GM21423 (cell line): ENCODE measurements at regions not wholly inside any gene's neighbourhood (a gene's known extent, or its start where the extent isn't known, plus 50 kb on each side); places are given as distances from the start of the nearest gene placed in this dataset.
"Not testable (repeated sequence)": the region's sequence is repeated elsewhere in the genome, so short reads cannot be mapped to it uniquely, and the experiment has no call there.

Source experiments
- ATAC-seq: cut with Tn5 transposase; IDR thresholded peaks from one replicate; pipeline ENCODE4 v1.9.1; 2021; ENCODE audit warnings: mild to moderate bottlenecking, moderate library complexity; ENCODE audit not compliant: unreplicated experiment

GRCh38 chr15:69668039-69668705 lies 215.6 kb downstream of the RPLP1 start:
- peak; percentile 9 for ATAC-seq

GRCh38 chr15:69668963-69669362 lies 216.3 kb downstream of the RPLP1 start:
- ATAC-seq, result peak; percentile 64

GRCh38 chr15:69669446-69669845 lies 216.8 kb downstream of the RPLP1 start:
- no peak for ATAC-seq

GRCh38 chr15:69673291-69673881 lies 220.8 kb downstream of the RPLP1 start:
- no peak for ATAC-seq

- ATAC-seq, result no peak
Measured at GRCh38 chr15:69675731-69676130, 223.1 kb downstream of the RPLP1 start.

GRCh38 chr15:69677403-69677802 lies 224.8 kb downstream of the RPLP1 start:
- no peak for ATAC-seq

- peak; percentile 88 for ATAC-seq
Measured at GRCh38 chr15:69679623-69680228, 227.1 kb downstream of the RPLP1 start.

GRCh38 chr15:69684823-69685222 lies 232.2 kb downstream of the RPLP1 start:
- not testable (repeated sequence) for ATAC-seq

- no peak for ATAC-seq
Measured at GRCh38 chr15:69685512-69686452, 233.2 kb downstream of the RPLP1 start.

- no peak for ATAC-seq
Measured at GRCh38 chr15:69686626-69687025, 234.0 kb downstream of the RPLP1 start.

- ATAC-seq, result no peak
Measured at GRCh38 chr15:69689133-69689532, 236.5 kb downstream of the RPLP1 start.

GRCh38 chr15:69691307-69692015 lies 238.8 kb downstream of the RPLP1 start:
- no peak for ATAC-seq

- ATAC-seq, result no peak
Measured at GRCh38 chr15:69692342-69692741, 239.7 kb downstream of the RPLP1 start.

GRCh38 chr15:69693059-69693458 lies 240.4 kb downstream of the RPLP1 start:
- ATAC-seq, result no peak

- no peak for ATAC-seq
Measured at GRCh38 chr15:69696946-69697345, 244.3 kb downstream of the RPLP1 start.

- ATAC-seq, result no peak
Measured at GRCh38 chr15:69697916-69698315, 245.3 kb downstream of the RPLP1 start.

GRCh38 chr15:69699096-69699495 lies 246.5 kb downstream of the RPLP1 start:
- no peak for ATAC-seq

GRCh38 chr15:69700380-69700779 lies 247.8 kb downstream of the RPLP1 start:
- no peak for ATAC-seq

- ATAC-seq, result no peak
Measured at GRCh38 chr15:69701198-69701597, 248.6 kb downstream of the RPLP1 start.

GRCh38 chr15:69703532-69704187 lies 251.0 kb downstream of the RPLP1 start:
- no peak for ATAC-seq
